ENCODE measurements at regions not wholly inside any gene's neighbourhood (a gene's known extent, or its start where the extent isn't known, plus 50 kb on each side); places are given as distances from the start of the nearest gene placed in this dataset.

- no peak overlapping the region for H3K23ac ChIP-seq (ENCODE audit: low read length in 2 of 2)
- H2AFZ ChIP-seq (ENCODE audit: low read depth, low read length): no peak overlapping the region
- no peak overlapping the region for H3K27ac ChIP-seq (ENCODE audit: low read length, poor library complexity, severe bottlenecking)
- no peaks in the 10 kb centered on the region for H3K79me1 ChIP-seq (replicated peaks; ENCODE audit: low read length, poor library complexity, severe bottlenecking)
- H3K4me3 ChIP-seq (ENCODE audit: insufficient read depth in 1 of 2, low read depth in 1 of 2, low read length in 2 of 2): no peak overlapping the region
- H3K27me3 ChIP-seq (ENCODE audit: control insufficient read depth in 1 of 2, insufficient read depth in 1 of 2, low read length in 2 of 2): no peaks in the 10 kb centered on the region
- DNase-seq: no peak
- H4K91ac ChIP-seq (ENCODE audit: low read length): no peak overlapping the region
- no peak overlapping the region for H3K4me2 ChIP-seq (ENCODE audit: low read length, poor library complexity, severe bottlenecking)
- no peak overlapping the region for H3K4ac ChIP-seq (ENCODE audit: low read depth in 1 of 2, low read length in 2 of 2)
- H2BK5ac ChIP-seq (ENCODE audit: low read depth, low read length, poor library complexity, severe bottlenecking): no peak overlapping the region
- H4K8ac ChIP-seq (ENCODE audit: low read length): no peak overlapping the region
- H2AK5ac ChIP-seq (ENCODE audit: low read length, severe bottlenecking): no peak overlapping the region
- H3K18ac ChIP-seq (ENCODE audit: low read depth in 1 of 2, low read length in 2 of 2): no peak overlapping the region
- H3K36me3 ChIP-seq (ENCODE audit: control insufficient read depth in 1 of 2, insufficient read depth in 2 of 2, low read depth in 1 of 2, low read length in 2 of 2): peaks cover 2 to 5% of the 10 kb centered on the region in 2 experiments
- H3K9ac ChIP-seq (ENCODE audit: low read length): no peak overlapping the region
- no peaks in the 10 kb centered on the region for H3K9me3 ChIP-seq (ENCODE audit: control insufficient read depth, low read length)
- H2BK120ac ChIP-seq (ENCODE audit: low read depth, low read length): no peak overlapping the region
- no peak overlapping the region for H2BK15ac ChIP-seq (ENCODE audit: low read depth, poor library complexity, severe bottlenecking)
- 93% methylated on average over 6 of the region's 9 CpGs for WGBS
- no peak overlapping the region for H3K14ac ChIP-seq (ENCODE audit: low read length in 2 of 2)
- H2BK12ac ChIP-seq (ENCODE audit: low read length in 2 of 2): no peak overlapping the region
- H3K4me1 ChIP-seq (ENCODE audit: control insufficient read depth, insufficient read depth, low read depth, low read length): no peaks in the 10 kb centered on the region
Measured at GRCh38 chr15:66895794-66896453, 169.5 kb upstream of the SMAD3 start.

- no peak overlapping the region for H3K18ac ChIP-seq (ENCODE audit: low read depth in 1 of 2, low read length in 2 of 2)
- H2BK15ac ChIP-seq (ENCODE audit: low read depth, poor library complexity, severe bottlenecking): no peak overlapping the region
- no peaks in the 10 kb centered on the region for H3K9me3 ChIP-seq (ENCODE audit: control insufficient read depth, low read length)
- DNase-seq: no peak
- H2AFZ ChIP-seq (ENCODE audit: low read depth, low read length): no peak overlapping the region
- no peak overlapping the region for H2BK5ac ChIP-seq (ENCODE audit: low read depth, low read length, poor library complexity, severe bottlenecking)
- H3K9ac ChIP-seq (ENCODE audit: low read length): no peak overlapping the region
- H4K8ac ChIP-seq (ENCODE audit: low read length): no peak overlapping the region
- no peak overlapping the region for H2BK120ac ChIP-seq (ENCODE audit: low read depth, low read length)
- 97% methylated on average over 5 of the region's 5 CpGs for WGBS
- H3K14ac ChIP-seq (ENCODE audit: low read length in 2 of 2): peak overlapping the region in 1 of 2 experiments; percentile 27
- H3K79me1 ChIP-seq (replicated peaks; ENCODE audit: low read length, poor library complexity, severe bottlenecking): no peaks in the 10 kb centered on the region
- H3K23ac ChIP-seq (ENCODE audit: low read length in 2 of 2): no peak overlapping the region
- H3K4me2 ChIP-seq (ENCODE audit: low read length, poor library complexity, severe bottlenecking): no peak overlapping the region
- H2AK5ac ChIP-seq (ENCODE audit: low read length, severe bottlenecking): no peak overlapping the region
- no peaks in the 10 kb centered on the region for H3K27me3 ChIP-seq (ENCODE audit: control insufficient read depth in 1 of 2, insufficient read depth in 1 of 2, low read length in 2 of 2)
- H3K4me3 ChIP-seq (ENCODE audit: insufficient read depth in 1 of 2, low read depth in 1 of 2, low read length in 2 of 2): no peak overlapping the region
- H3K4ac ChIP-seq (ENCODE audit: low read depth in 1 of 2, low read length in 2 of 2): no peak overlapping the region
- H4K91ac ChIP-seq (ENCODE audit: low read length): no peak overlapping the region
- H3K27ac ChIP-seq (ENCODE audit: low read length, poor library complexity, severe bottlenecking): no peak overlapping the region
- H3K36me3 ChIP-seq (ENCODE audit: control insufficient read depth in 1 of 2, insufficient read depth in 2 of 2, low read depth in 1 of 2, low read length in 2 of 2): peaks cover 3 to 5% of the 10 kb centered on the region in 2 experiments
- no peak overlapping the region for H2BK12ac ChIP-seq (ENCODE audit: low read length in 2 of 2)
- no peaks in the 10 kb centered on the region for H3K4me1 ChIP-seq (ENCODE audit: control insufficient read depth, insufficient read depth, low read depth, low read length)
Measured at GRCh38 chr15:66896611-66897010, 168.8 kb upstream of the SMAD3 start.

- no peak overlapping the region for H3K9ac ChIP-seq (ENCODE audit: low read length)
- H3K23ac ChIP-seq (ENCODE audit: low read length in 2 of 2): no peak overlapping the region
- no peak overlapping the region for H3K4me3 ChIP-seq (ENCODE audit: insufficient read depth in 1 of 2, low read depth in 1 of 2, low read length in 2 of 2)
- no peak for DNase-seq
- H3K18ac ChIP-seq (ENCODE audit: low read depth in 1 of 2, low read length in 2 of 2): no peak overlapping the region
- H3K4me1 ChIP-seq (ENCODE audit: control insufficient read depth, insufficient read depth, low read depth, low read length): no peaks in the 10 kb centered on the region
- WGBS: 75% methylated on average over 1 of the region's 4 CpGs
- no peaks in the 10 kb centered on the region for H3K27me3 ChIP-seq (ENCODE audit: control insufficient read depth in 1 of 2, insufficient read depth in 1 of 2, low read length in 2 of 2)
- no peak overlapping the region for H3K27ac ChIP-seq (ENCODE audit: low read length, poor library complexity, severe bottlenecking)
- H2AK5ac ChIP-seq (ENCODE audit: low read length, severe bottlenecking): no peak overlapping the region
- H3K14ac ChIP-seq (ENCODE audit: low read length in 2 of 2): no peak overlapping the region
- no peaks in the 10 kb centered on the region for H3K9me3 ChIP-seq (ENCODE audit: control insufficient read depth, low read length)
- H2BK120ac ChIP-seq (ENCODE audit: low read depth, low read length): no peak overlapping the region
- H3K4ac ChIP-seq (ENCODE audit: low read depth in 1 of 2, low read length in 2 of 2): no peak overlapping the region
- H4K8ac ChIP-seq (ENCODE audit: low read length): no peak overlapping the region
- no peaks in the 10 kb centered on the region for H3K79me1 ChIP-seq (replicated peaks; ENCODE audit: low read length, poor library complexity, severe bottlenecking)
- H2BK12ac ChIP-seq (ENCODE audit: low read length in 2 of 2): no peak overlapping the region
- no peak overlapping the region for H2AFZ ChIP-seq (ENCODE audit: low read depth, low read length)
- H2BK15ac ChIP-seq (ENCODE audit: low read depth, poor library complexity, severe bottlenecking): no peak overlapping the region
- no peak overlapping the region for H2BK5ac ChIP-seq (ENCODE audit: low read depth, low read length, poor library complexity, severe bottlenecking)
- no peak overlapping the region for H4K91ac ChIP-seq (ENCODE audit: low read length)
- H3K36me3 ChIP-seq (ENCODE audit: control insufficient read depth in 1 of 2, insufficient read depth in 2 of 2, low read depth in 1 of 2, low read length in 2 of 2): peaks cover 3 to 6% of the 10 kb centered on the region in 2 experiments
- H3K4me2 ChIP-seq (ENCODE audit: low read length, poor library complexity, severe bottlenecking): no peak overlapping the region
Measured at GRCh38 chr15:66897416-66897815, 168.0 kb upstream of the SMAD3 start.

GRCh38 chr15:66897971-66898370 is 167.4 kb upstream of the SMAD3 start:
- Histone ChIP-seq H3K9ac (ENCODE audit: low read length) (no peak overlapping the region), H2BK120ac (ENCODE audit: low read depth, low read length) (no peak overlapping the region), H3K4me2 (ENCODE audit: low read length, poor library complexity, severe bottlenecking) (no peak overlapping the region), H2BK15ac (ENCODE audit: low read depth, poor library complexity, severe bottlenecking) (no peak overlapping the region), H3K9me3 (ENCODE audit: control insufficient read depth, low read length) (no peaks in the 10 kb centered on the region), H3K36me3 (ENCODE audit: control insufficient read depth in 1 of 2, insufficient read depth in 2 of 2, low read depth in 1 of 2, low read length in 2 of 2) (peaks cover 3 to 11% of the 10 kb centered on the region in 2 experiments), H4K91ac (ENCODE audit: low read length) (no peak overlapping the region), H3K4ac (ENCODE audit: low read depth in 1 of 2, low read length in 2 of 2) (no peak overlapping the region), H3K79me1 (replicated peaks; ENCODE audit: low read length, poor library complexity, severe bottlenecking) (no peaks in the 10 kb centered on the region), H3K4me3 (ENCODE audit: insufficient read depth in 1 of 2, low read depth in 1 of 2, low read length in 2 of 2) (no peak overlapping the region), H3K4me1 (ENCODE audit: control insufficient read depth, insufficient read depth, low read depth, low read length) (no peaks in the 10 kb centered on the region), H2BK12ac (ENCODE audit: low read length in 2 of 2) (no peak overlapping the region), H3K23ac (ENCODE audit: low read length in 2 of 2) (no peak overlapping the region), H3K18ac (ENCODE audit: low read depth in 1 of 2, low read length in 2 of 2) (no peak overlapping the region), H3K27me3 (ENCODE audit: control insufficient read depth in 1 of 2, insufficient read depth in 1 of 2, low read length in 2 of 2) (no peaks in the 10 kb centered on the region), H2BK5ac (ENCODE audit: low read depth, low read length, poor library complexity, severe bottlenecking) (no peak overlapping the region), H2AK5ac (ENCODE audit: low read length, severe bottlenecking) (no peak overlapping the region), H3K14ac (ENCODE audit: low read length in 2 of 2) (no peak overlapping the region), H3K27ac (ENCODE audit: low read length, poor library complexity, severe bottlenecking) (no peak overlapping the region), H2AFZ (ENCODE audit: low read depth, low read length) (no peak overlapping the region), H4K8ac (ENCODE audit: low read length) (no peak overlapping the region)
- DNase-seq: no peak
- WGBS: 94% methylated on average over 4 of the region's 5 CpGs

Measured in mesenchymal stem cell (in vitro differentiated cells and primary cell).